ENCODE measurements at regions not wholly inside any gene's neighbourhood (a gene's known extent, or its start where the extent isn't known, plus 50 kb on each side); places are given as distances from the start of the nearest gene placed in this dataset.

- H3K4me1 ChIP-seq (ENCODE audit: control insufficient read depth, insufficient read depth, low read length) = no peaks in the 10 kb centered on the region
- H3K27me3 ChIP-seq (replicated peaks in 1 of 2; ENCODE audit: control insufficient read depth in 2 of 2, insufficient read depth in 2 of 2, low read length in 1 of 2) = no peaks in the 10 kb centered on the region
- H3K27ac ChIP-seq (ENCODE audit: control insufficient read depth, insufficient read depth) = no peak overlapping the region
- no TSS peak for BruUV-seq (replicated peaks)
- H3K36me3 ChIP-seq (ENCODE audit: control insufficient read depth in 2 of 2, insufficient read depth in 2 of 2, low read length in 1 of 2) = no peaks in the 10 kb centered on the region
- H3K9me3 ChIP-seq (replicated peaks; ENCODE audit: control insufficient read depth, insufficient read depth, low read length) = no peaks in the 10 kb centered on the region
- intact Hi-C loops (cut with micrococcal nuclease; ENCODE audit: unreplicated experiment) (no loop called here), in situ Hi-C loops (cut with MboI) (loop anchor here (25.0 kb wide), 1 partner anchor 1185 kb away; no protein-coding TSS in a partner anchor)
- WGBS (ENCODE audit: insufficient coverage, insufficient replicate concordance, low lambda C conversion rate, missing lambda C conversion rate) = 0% methylated on average over 1 of the region's 1 CpG
- no peak overlapping the region for H3K9ac ChIP-seq (ENCODE audit: control insufficient read depth, insufficient read depth, low read length)
- ChIA-PET RAD21 (ENCODE audit: unreplicated experiment) (no interaction called here), SMC1A (ENCODE audit: uncharacterized antibody, unreplicated experiment) (interaction anchor here (0.6 kb wide), 1 partner anchor 10 kb away, joined by 3 read pairs; no protein-coding TSS in a partner anchor), CTCF (no interaction called here), POLR2A (no interaction called here)
- H2AFZ ChIP-seq (ENCODE audit: control insufficient read depth, low read depth, low read length) = no peak overlapping the region
- no peaks in the 10 kb centered on the region for H3K79me2 ChIP-seq (ENCODE audit: control insufficient read depth, insufficient read depth, low read length)
- H3K4me3 ChIP-seq = no peak overlapping the region
- TF ChIP-seq DPF2 (IDR thresholded peaks at IDR 0.05) = no peak
- TF ChIP-seq POLR2AphosphoS5 (IDR thresholded peaks at IDR 0.05; ENCODE audit: low read length) = no peak
- no peak for TF ChIP-seq ETV6 (conservative IDR thresholded peaks at IDR 0.05 in 1 of 2, IDR thresholded peaks at IDR 0.05 in 1 of 2; ENCODE audit: borderline replicate concordance in 1 of 2, low read depth in 1 of 2)
- TF ChIP-seq NRF1 (conservative IDR thresholded peaks at IDR 0.05; ENCODE audit: low read depth, low read length) = no peak
- no peak for TF ChIP-seq TCF12 (IDR thresholded peaks at IDR 0.05; ENCODE audit: low read depth, low read length)
- no peak for TF ChIP-seq NFIC (IDR thresholded peaks at IDR 0.05; ENCODE audit: low read depth, low read length)
- TF ChIP-seq TBL1XR1 (IDR thresholded peaks at IDR 0.05; ENCODE audit: low read depth, low read length) = no peak
- TF ChIP-seq ZBTB40 (IDR thresholded peaks at IDR 0.05; ENCODE audit: borderline replicate concordance) = no peak
- TF ChIP-seq RB1 (IDR thresholded peaks at IDR 0.05; ENCODE audit: borderline replicate concordance) = no peak
- TF ChIP-seq E2F4 (IDR thresholded peaks at IDR 0.05; ENCODE audit: low read depth, low read length) = no peak
- TF ChIP-seq KAT2A (conservative IDR thresholded peaks at IDR 0.05; ENCODE audit: control insufficient read depth, low read depth, low read length) = no peak
- no peak for TF ChIP-seq FOS (IDR thresholded peaks at IDR 0.05; ENCODE audit: borderline replicate concordance, extremely low read depth, insufficient read length)
- H4K20me1 ChIP-seq (ENCODE audit: control insufficient read depth, insufficient read depth) = no peaks in the 10 kb centered on the region
- ATAC-seq = no peak
- no peak for DNase-seq (ENCODE audit: low read depth, low spot score)
- no peak for FAIRE-seq
- H3K4me2 ChIP-seq (ENCODE audit: control insufficient read depth, insufficient read depth) = no peak overlapping the region
Measured at GRCh38 chr2:51722311-51722710, 690.4 kb upstream of the NRXN1 start.
